HepG2 (cell line): ENCODE measurements at regions not wholly inside any gene's neighbourhood (a gene's known extent, or its start where the extent isn't known, plus 50 kb on each side); places are given as distances from the start of the nearest gene placed in this dataset.

Experiments used
- ARNT ChIP-seq: fragments of 450-650 bp; IDR thresholded peaks from 2 replicates; pipeline ENCODE4 v1.6.1; 2017
- ATF7 ChIP-seq, 2 experiments: fragments of 450-650 bp in 1 of 2; sonication (generic) in 1 of 2; formaldehyde crosslinking in 1 of 2; IDR thresholded peaks; 2 replicates each; pipeline versions ENCODE4 v1.4.0 to v1.6.1; 2016 to 2020; ENCODE audit warnings: antibody characterized with exemption in 1 of 2, mild to moderate bottlenecking in 1 of 2, missing genetic modification reagents in 1 of 2
- BHLHE40 ChIP-seq: IDR thresholded peaks from 2 replicates; pipeline ENCODE4 v1.6.1; 2011; ENCODE audit warnings: low read length, improper control_type of control experiment
- CHD4 ChIP-seq: fragments of 200-600 bp; sonication (generic); IDR thresholded peaks from 2 replicates; pipeline ENCODE4 v1.7.0; 2017; ENCODE audit warnings: mild to moderate bottlenecking, low read length, borderline replicate concordance
- CREB1 ChIP-seq, 2 experiments: fragments of 450-650 bp in 1 of 2; IDR thresholded peaks; 2 replicates each; pipeline ENCODE4 v1.6.1; 2016 to 2017; ENCODE audit warnings: control low read depth in 1 of 2, mild to moderate bottlenecking in 1 of 2, missing compliant biosample characterization in 1 of 2, missing genetic modification characterization in 1 of 2
- CREM ChIP-seq, 2 experiments: sonication (generic) in 1 of 2; formaldehyde crosslinking in 1 of 2; IDR thresholded peaks; 2 replicates each; pipeline versions ENCODE4 v1.4.0 to v1.6.1; 2016 to 2020; ENCODE audit warnings: antibody characterized with exemption in 1 of 2, mild to moderate bottlenecking in 1 of 2, missing genetic modification reagents in 1 of 2
- HNRNPL ChIP-seq: fragments of 200-400 bp; formaldehyde crosslinking; IDR thresholded peaks from 2 replicates; pipeline ENCODE4 v1.6.1; 2017; ENCODE audit warnings: mild to moderate bottlenecking, low read depth, low read length
- MAF1 ChIP-seq: sonication (generic); formaldehyde crosslinking; IDR thresholded peaks from 2 replicates; pipeline ENCODE4 v1.5.0; 2020; ENCODE audit warnings: missing genetic modification reagents, borderline replicate concordance
- POLR2AphosphoS5 ChIP-seq: IDR thresholded peaks from 2 replicates; pipeline ENCODE4 v1.6.1; 2012; ENCODE audit warnings: low read depth, low read length
- SIX1 ChIP-seq: sonication (generic); formaldehyde crosslinking; IDR thresholded peaks from 2 replicates; pipeline ENCODE4 v1.4.0; 2020; ENCODE audit warnings: missing genetic modification reagents, borderline replicate concordance
- USF2 ChIP-seq, 2 experiments: sonication (generic) in 1 of 2; formaldehyde crosslinking in 1 of 2; IDR thresholded peaks; 2 replicates each; pipeline versions ENCODE4 v1.5.1 to v1.6.1; 2011 to 2020; ENCODE audit warnings: borderline replicate concordance in 1 of 2, low read depth in 1 of 2, low read length in 1 of 2, mild to moderate bottlenecking in 1 of 2, missing genetic modification reagents in 1 of 2, moderate library complexity in 1 of 2
- ZNF432 ChIP-seq: sonication (generic); formaldehyde crosslinking; IDR thresholded peaks from 2 replicates; pipeline ENCODE4 v1.5.0; 2020; ENCODE audit warnings: missing genetic modification reagents, mild to moderate bottlenecking, borderline replicate concordance
- ZNF639 ChIP-seq: conservative IDR thresholded peaks from 2 replicates; pipeline ENCODE4 v1.6.1; 2018; ENCODE audit warnings: missing genetic modification reagents

- TF ChIP-seq CREB1 (IDR thresholded peaks at IDR 0.05): no peak
- TF ChIP-seq CREB1 (CRISPR knock-in tag; IDR thresholded peaks at IDR 0.05): no peak
- no peak for TF ChIP-seq MAF1 (CRISPR knock-in tag)
- no peak for TF ChIP-seq CHD4
- no peak for TF ChIP-seq USF2 (IDR thresholded peaks at IDR 0.05; ENCODE audit: low read depth, low read length)
- TF ChIP-seq USF2 (CRISPR knock-in tag; IDR thresholded peaks at IDR 0.05; ENCODE audit: borderline replicate concordance): no peak
- no peak for TF ChIP-seq BHLHE40
- TF ChIP-seq SIX1 (CRISPR knock-in tag): no peak
- TF ChIP-seq HNRNPL: no peak
- no peak for TF ChIP-seq CREM (IDR thresholded peaks at IDR 0.05)
- TF ChIP-seq CREM (CRISPR knock-in tag; IDR thresholded peaks at IDR 0.05): no peak
- TF ChIP-seq ZNF432 (CRISPR knock-in tag): no peak
- no peak for TF ChIP-seq ZNF639 (CRISPR knock-in tag)
- TF ChIP-seq POLR2AphosphoS5: no peak
- no peak for TF ChIP-seq ATF7 (IDR thresholded peaks at IDR 0.05)
- TF ChIP-seq ATF7 (CRISPR knock-in tag; IDR thresholded peaks at IDR 0.05): no peak
- TF ChIP-seq ARNT: no peak
Measured at GRCh38 chr7:46853451-46853850, 728.5 kb downstream of the TNS3 start.
